Hindlimb muscle (tissue), 1 donor: ENCODE measurements at regions not wholly inside any gene's neighbourhood (a gene's known extent, or its start where the extent isn't known, plus 50 kb on each side); places are given as distances from the start of the nearest gene placed in this dataset.

ENCODE experiments used
- DNase-seq: peaks from one replicate; pipeline ENCODE4 v3.0.0-alpha.2; 2013

- DNase-seq, result no peak
Measured at GRCh38 chr6:156348424-156348823, 428.8 kb upstream of the ARID1B start.

GRCh38 chr6:156347656-156348055 is 429.5 kb upstream of the ARID1B start:
- DNase-seq, result no peak

GRCh38 chr6:156347246-156347645 is 429.9 kb upstream of the ARID1B start:
- DNase-seq, result no peak

- DNase-seq, result no peak
Measured at GRCh38 chr6:156345700-156346099, 431.5 kb upstream of the ARID1B start.

- DNase-seq, result no peak
Measured at GRCh38 chr6:156344491-156344890, 432.7 kb upstream of the ARID1B start.

- DNase-seq, result no peak
Measured at GRCh38 chr6:156337801-156338200, 439.4 kb upstream of the ARID1B start.

DNA sequence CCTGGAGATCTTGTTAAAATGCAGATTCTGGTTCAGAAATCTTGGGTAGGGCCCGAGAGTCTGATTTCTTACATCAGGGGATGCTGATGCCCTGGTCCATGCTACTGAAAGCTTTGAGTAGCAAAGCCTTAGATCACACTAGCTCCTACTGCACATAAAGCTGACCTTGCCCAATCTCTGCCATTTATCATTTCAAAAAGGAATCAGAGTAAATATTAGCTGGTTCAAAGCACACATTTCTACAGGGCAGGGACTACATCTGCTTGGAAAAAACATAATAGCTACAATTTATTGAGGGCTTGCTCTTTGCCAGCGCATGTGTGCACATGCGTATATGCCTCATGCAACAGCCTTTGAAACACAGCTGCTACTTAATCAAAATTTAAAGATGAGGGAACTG is 440.4 kb upstream of the ARID1B start:
- no peak for DNase-seq

- no peak for DNase-seq
Measured at GRCh38 chr6:156336089-156336488, 441.1 kb upstream of the ARID1B start.

- no peak for DNase-seq
Measured at GRCh38 chr6:156334966-156335365, 442.2 kb upstream of the ARID1B start.

DNA sequence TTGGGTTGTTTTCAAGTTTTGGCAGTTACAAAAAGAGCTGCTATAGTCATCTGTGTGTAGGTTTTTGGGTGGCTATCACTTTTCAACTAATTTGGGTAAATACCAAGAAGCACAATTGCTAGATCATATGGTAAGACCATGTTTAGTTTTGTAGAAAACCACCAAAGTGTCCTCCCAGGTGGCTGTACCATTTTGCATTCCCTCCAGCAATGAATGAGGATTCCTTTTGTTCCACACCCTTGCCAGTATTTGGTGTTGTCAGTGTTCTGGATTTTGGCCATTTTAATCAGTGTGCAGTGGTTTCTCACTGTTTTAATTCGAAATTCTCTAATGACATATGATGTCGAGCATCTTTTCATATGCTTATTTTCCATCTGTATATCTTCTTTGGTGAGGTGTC is 457.5 kb upstream of the ARID1B start:
- DNase-seq, result no peak

DNA sequence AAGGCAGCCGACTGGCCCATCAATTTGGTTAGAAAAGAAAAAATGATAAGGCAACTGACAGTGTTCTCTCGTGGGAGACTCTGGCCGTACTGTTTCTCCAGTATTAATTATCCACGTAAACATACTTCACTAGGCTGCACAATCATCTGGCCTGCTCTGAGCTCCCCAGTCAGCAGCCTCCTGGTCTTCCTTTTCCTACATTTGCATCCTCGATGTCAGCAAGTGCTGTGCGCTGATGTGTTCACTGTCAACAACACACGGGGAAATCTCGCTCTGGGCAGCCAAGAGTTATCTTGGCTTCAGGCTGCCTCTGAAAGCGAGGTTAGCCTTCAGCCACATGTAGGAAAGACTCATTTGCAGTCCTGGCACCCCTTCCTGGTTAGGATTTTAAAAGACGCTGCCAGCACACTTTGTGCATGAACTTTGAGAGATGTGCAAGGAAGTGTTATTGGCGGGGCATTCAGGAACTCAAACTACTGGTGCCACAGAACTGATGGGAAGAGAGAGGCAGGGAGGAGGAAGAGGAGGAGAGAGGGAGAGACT is 460.5 kb upstream of the ARID1B start:
- no peak for DNase-seq

DNA sequence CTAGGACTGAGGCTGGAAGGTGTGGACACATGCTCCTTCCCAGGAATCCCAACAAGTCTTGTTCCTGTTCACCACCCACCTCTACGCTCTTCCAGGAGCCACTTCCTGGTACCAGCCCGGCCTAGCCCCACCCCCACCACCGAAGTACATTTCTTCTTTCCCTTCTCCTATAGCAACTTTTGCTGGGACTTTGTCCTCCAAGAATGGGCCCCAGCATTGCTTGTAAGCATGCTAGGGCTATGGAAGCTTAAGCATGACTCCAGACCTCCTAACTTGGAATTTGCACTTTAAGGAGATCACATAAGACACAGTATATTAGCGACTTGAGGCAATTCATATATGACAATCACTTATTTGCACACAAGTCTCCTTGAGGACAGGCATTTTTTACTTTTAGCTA is 462.0 kb upstream of the ARID1B start:
- DNase-seq, result no peak

GRCh38 chr6:156313037-156313436 is 464.1 kb upstream of the ARID1B start:
- DNase-seq, result no peak

GRCh38 chr6:156311291-156311690 is 465.9 kb upstream of the ARID1B start:
- DNase-seq, result no peak

DNA sequence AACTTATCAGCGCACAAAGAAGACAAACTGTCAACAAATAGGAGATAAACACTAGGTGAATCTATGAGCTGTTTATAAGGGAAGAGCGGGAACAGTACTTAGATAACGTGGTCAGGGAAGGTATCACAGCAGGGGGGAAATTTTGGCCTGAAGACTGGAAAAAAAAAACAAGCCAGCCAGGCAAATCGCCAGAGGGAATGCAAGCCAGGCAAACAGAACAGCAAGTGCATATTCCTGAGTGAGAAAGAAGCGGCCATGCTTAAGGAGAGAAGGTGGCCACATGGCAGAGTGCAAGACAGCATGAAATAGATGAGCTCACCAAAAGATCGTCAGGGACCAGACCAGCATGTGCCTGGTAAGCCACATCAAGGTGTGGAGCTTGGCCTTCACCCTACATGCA is 466.5 kb upstream of the ARID1B start:
- DNase-seq, result no peak

GRCh38 chr6:156309017-156309416 is 468.2 kb upstream of the ARID1B start:
- DNase-seq, result no peak

DNA sequence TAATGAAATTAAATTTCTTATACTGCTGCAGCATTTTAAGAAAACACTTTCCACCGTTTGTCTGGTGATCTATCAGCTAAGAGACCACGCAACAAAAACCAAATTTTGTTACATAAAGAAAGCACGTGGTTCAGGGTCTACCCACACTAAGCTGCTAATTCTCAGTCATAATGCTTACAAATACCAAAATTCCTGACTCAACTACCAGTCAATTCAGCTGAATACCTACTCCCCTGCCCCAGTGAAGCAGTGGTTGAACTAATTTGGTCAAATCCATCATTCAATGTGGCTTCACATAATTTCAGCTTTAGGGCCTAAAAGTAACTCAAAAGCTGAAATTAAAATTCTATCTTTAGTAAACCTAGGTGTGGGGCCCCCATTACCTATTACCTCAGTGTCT is 468.6 kb upstream of the ARID1B start:
- DNase-seq, result no peak

DNA sequence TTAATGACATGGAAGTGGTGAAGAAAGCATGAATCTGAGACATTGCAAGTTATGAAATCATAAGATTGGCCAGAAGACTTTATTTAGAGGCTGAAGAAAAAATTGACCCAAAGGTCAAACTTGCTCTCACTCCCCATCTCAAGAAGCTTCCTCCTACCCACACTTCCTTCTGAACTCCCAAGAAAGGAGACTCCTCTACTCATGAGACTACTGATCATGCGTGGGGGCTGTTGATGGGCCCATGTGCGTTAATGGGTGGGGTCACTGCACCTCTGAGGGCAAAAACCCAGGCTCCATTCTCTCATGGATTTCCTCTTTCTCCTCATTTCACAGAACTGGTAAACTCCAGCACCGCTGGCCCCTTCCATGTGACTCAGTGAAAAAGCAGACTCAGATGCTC is 470.6 kb upstream of the ARID1B start:
- DNase-seq, result no peak

DNA sequence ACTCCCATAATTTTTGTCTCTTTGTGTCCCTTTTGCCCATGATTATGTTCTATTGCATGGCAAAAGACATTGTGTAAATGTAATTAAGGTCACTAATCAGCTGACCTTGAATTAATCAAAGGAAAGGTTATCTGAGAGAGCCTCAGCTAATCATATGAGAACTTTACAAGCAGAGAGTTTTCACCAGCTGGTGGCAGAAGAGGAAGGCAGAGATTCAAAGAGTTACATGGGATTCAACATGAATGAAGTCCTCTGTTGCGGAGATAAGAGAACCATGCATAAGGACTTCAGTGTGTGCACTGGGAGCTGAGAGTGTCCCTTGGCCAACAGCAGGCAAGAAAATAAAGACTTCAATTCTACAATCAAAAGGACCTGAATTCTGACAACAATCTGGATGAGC is 494.1 kb upstream of the ARID1B start:
- DNase-seq, result no peak

- no peak for DNase-seq
Measured at GRCh38 chr6:156282087-156282486, 495.1 kb upstream of the ARID1B start.

- DNase-seq, result no peak
Measured at GRCh38 chr6:156281266-156281665, 495.9 kb upstream of the ARID1B start.

GRCh38 chr6:156280065-156280464 is 497.1 kb upstream of the ARID1B start:
- DNase-seq, result no peak

DNA sequence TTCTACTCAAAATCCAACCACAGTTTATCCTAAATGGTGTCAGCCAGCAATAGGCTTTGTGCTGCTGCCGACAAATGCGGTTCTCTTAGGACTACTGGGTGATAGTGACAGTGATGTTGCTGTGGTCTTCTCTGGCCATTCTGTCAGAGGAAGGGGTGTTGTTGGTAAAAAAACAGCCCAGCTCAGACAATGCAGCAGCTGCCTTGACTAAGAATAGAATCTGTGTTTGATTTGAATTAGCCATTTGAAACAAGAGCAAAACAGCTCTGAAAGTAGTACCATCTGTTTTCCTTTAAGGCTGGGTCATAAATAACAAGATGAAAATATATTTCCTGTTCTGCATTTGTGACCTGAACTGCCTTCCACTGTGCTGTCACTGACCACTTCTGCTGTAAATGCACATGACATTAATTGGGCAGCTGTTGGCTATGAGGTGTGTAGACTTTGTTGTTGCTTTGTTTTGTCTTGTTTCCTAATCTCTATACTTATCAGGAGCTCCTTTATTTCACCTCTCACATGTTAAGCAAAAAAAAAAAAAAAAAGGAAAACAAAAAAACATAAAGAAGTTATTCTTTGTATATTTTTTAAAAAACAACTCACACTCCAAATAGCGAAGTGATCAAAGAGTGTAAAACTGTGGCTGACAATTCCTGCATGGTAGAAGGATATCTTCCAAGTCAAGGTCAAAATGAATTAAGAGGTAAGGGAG is 497.8 kb upstream of the ARID1B start:
- peak; percentile 4 for DNase-seq

GRCh38 chr6:156273065-156273711 is 504.0 kb upstream of the ARID1B start:
- no peak for DNase-seq
